K562 (cell line): ENCODE measurements at regions not wholly inside any gene's neighbourhood (a gene's known extent, or its start where the extent isn't known, plus 50 kb on each side); places are given as distances from the start of the nearest gene placed in this dataset.

Experiments
- AFF4 ChIP-seq: sonication (generic); formaldehyde crosslinking; IDR thresholded peaks from 2 replicates; pipeline ENCODE4 v1.8.0; 2023; ENCODE audit warnings: mild to moderate bottlenecking, missing genetic modification reagents
- CTCF ChIP-seq, 3 experiments: IDR thresholded peaks in 2 of 3; conservative IDR thresholded peaks in 1 of 3; 2 replicates each; pipeline ENCODE4 v1.5.1; 2011 to 2012; ENCODE audit warnings: low read length in 3 of 3, mild to moderate bottlenecking in 3 of 3, control low read depth in 2 of 3, improper control_type of control experiment in 1 of 3, inconsistent platforms in 1 of 3, low read depth in 1 of 3, mixed read lengths in 1 of 3, moderate library complexity in 1 of 3; ENCODE audit not compliant: insufficient read depth in 2 of 3
- DPF2 ChIP-seq: fragments of 450-650 bp; IDR thresholded peaks from 2 replicates; pipeline ENCODE4 v1.6.1; 2016
- E2F3 ChIP-seq: fragments of 250-450 bp; sonication (Bioruptor Pico); IDR thresholded peaks from 2 replicates; pipeline ENCODE4 v1.4.0; 2020; ENCODE audit warnings: mild to moderate bottlenecking
- ERF ChIP-seq: fragments of 450-650 bp; formaldehyde crosslinking; IDR thresholded peaks from 2 replicates; pipeline ENCODE4 v1.4.0; 2020; ENCODE audit warnings: mild to moderate bottlenecking, mixed read lengths
- HDAC3 ChIP-seq: fragments of 450-650 bp; IDR thresholded peaks from 2 replicates; pipeline ENCODE4 v1.6.1; 2018; ENCODE audit warnings: borderline replicate concordance, mild to moderate bottlenecking, moderate library complexity; ENCODE audit not compliant: partially characterized antibody
- JUND ChIP-seq, 2 experiments: IDR thresholded peaks; 2 replicates in 1 of 2; 3 replicates in 1 of 2; pipeline ENCODE4 v1.6.1; 2011; ENCODE audit warnings: borderline replicate concordance in 2 of 2, low read depth in 2 of 2, low read length in 2 of 2, improper control_type of control experiment in 1 of 2, missing biosample characterization in 1 of 2, missing genetic modification characterization in 1 of 2, missing genetic modification reagents in 1 of 2
- POLR2A ChIP-seq: fragments of 450-650 bp; conservative IDR thresholded peaks from 2 replicates; pipeline ENCODE4 v1.6.1; 2016
- ZFP36 ChIP-seq: fragments of 150-350 bp; IDR thresholded peaks from 2 replicates; pipeline ENCODE4 v1.6.1; 2018; ENCODE audit warnings: low read length, low read depth; ENCODE audit not compliant: partially characterized antibody
- ZNF274 ChIP-seq: IDR thresholded peaks from 2 replicates; pipeline ENCODE4 v1.6.1; 2011; ENCODE audit warnings: low read depth, mild to moderate bottlenecking, low read length, moderate library complexity, borderline replicate concordance

GRCh38 chr3:191889106-191889505, 428.1 kb downstream of the PYDC2 start:
- TF ChIP-seq ERF, result no peak
- no peak for TF ChIP-seq ZNF274
- TF ChIP-seq AFF4 (CRISPR knock-in tag), result no peak
- TF ChIP-seq CTCF (IDR thresholded peaks at IDR 0.05 in 2 of 3, conservative IDR thresholded peaks at IDR 0.05 in 1 of 3; ENCODE audit: insufficient read depth in 2 of 3, low read depth in 1 of 3, low read length in 3 of 3), result no peak
- no peak for TF ChIP-seq HDAC3
- TF ChIP-seq POLR2A, result no peak
- TF ChIP-seq E2F3, result no peak
- no peak for TF ChIP-seq ZFP36
- TF ChIP-seq JUND (IDR thresholded peaks at IDR 0.05; ENCODE audit: borderline replicate concordance, low read depth, low read length), result no peak
- TF ChIP-seq JUND (tag; IDR thresholded peaks at IDR 0.05; ENCODE audit: borderline replicate concordance, low read depth, low read length), result no peak
- TF ChIP-seq DPF2, result no peak
